ENCODE measurements at regions not wholly inside any gene's neighbourhood (a gene's known extent, or its start where the extent isn't known, plus 50 kb on each side); places are given as distances from the start of the nearest gene placed in this dataset.

DNA sequence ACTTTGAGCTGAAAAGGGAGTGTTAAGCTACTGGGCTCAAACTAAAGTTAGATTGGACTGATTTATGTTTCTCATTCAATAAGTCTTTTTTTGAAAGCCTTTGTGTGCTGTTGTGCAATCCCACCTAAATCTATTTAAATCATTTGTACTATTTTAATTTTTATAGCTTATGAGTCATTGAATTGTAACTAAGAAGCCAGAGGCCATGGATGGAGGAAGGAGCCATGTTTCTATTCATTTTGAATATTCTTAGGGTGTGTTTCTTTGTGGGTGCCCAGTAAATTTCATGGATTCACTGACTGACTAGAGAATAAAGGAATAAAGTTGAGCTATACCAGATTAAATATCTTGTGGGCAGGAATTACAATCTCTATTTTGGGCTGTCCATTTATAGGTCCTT lies 238.5 kb downstream of the KIF4B start:
- H2BK5ac ChIP-seq (ENCODE audit: low read depth, low read length, poor library complexity, severe bottlenecking): no peak overlapping the region
- no peak for TF ChIP-seq CEBPB (IDR thresholded peaks at IDR 0.05; ENCODE audit: low read depth, low read length)
- no peak for TF ChIP-seq MXI1 (IDR thresholded peaks at IDR 0.05; ENCODE audit: borderline replicate concordance, low read depth, low read length)
- TF ChIP-seq SMC3 (IDR thresholded peaks at IDR 0.05; ENCODE audit: low read depth, low read length): no peak
- TF ChIP-seq, protein P1, sequence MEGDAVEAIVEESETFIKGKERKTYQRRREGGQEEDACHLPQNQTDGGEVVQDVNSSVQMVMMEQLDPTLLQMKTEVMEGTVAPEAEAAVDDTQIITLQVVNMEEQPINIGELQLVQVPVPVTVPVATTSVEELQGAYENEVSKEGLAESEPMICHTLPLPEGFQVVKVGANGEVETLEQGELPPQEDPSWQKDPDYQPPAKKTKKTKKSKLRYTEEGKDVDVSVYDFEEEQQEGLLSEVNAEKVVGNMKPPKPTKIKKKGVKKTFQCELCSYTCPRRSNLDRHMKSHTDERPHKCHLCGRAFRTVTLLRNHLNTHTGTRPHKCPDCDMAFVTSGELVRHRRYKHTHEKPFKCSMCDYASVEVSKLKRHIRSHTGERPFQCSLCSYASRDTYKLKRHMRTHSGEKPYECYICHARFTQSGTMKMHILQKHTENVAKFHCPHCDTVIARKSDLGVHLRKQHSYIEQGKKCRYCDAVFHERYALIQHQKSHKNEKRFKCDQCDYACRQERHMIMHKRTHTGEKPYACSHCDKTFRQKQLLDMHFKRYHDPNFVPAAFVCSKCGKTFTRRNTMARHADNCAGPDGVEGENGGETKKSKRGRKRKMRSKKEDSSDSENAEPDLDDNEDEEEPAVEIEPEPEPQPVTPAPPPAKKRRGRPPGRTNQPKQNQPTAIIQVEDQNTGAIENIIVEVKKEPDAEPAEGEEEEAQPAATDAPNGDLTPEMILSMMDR (conservative IDR thresholded peaks at IDR 0.05; ENCODE audit: low read depth, low read length): no peak
- no peak for TF ChIP-seq MAFK (IDR thresholded peaks at IDR 0.05; ENCODE audit: low read depth, low read length)
- H3K9ac ChIP-seq (ENCODE audit: low read depth, low read length): no peak overlapping the region
- no peak overlapping the region for H2AFZ ChIP-seq (replicated peaks; ENCODE audit: low read length, poor library complexity)
- H4K91ac ChIP-seq (ENCODE audit: insufficient read depth, low read depth, low read length): no peak overlapping the region
- H2AK5ac ChIP-seq (ENCODE audit: low read depth, low read length): no peak overlapping the region
- H3K4me1 ChIP-seq (ENCODE audit: control insufficient read depth, insufficient read depth, low read length): no peaks in the 10 kb centered on the region
- no peak overlapping the region for H3K4ac ChIP-seq (ENCODE audit: low read depth, low read length)
- no peak overlapping the region for H2AK9ac ChIP-seq (replicated peaks; ENCODE audit: low read depth, low read length, poor library complexity)
- no peaks in the 10 kb centered on the region for H3K27me3 ChIP-seq (ENCODE audit: control insufficient read depth, insufficient read depth, low read length)
- no peak overlapping the region for H3K56ac ChIP-seq (ENCODE audit: extremely low read depth, insufficient read depth, low read length)
- POLR2A ChIA-PET (ENCODE audit: unreplicated experiment): no interaction called here
- intact Hi-C loops (cut with micrococcal nuclease) (no loop called here), dilution Hi-C loops (cut with HindIII; ENCODE audit: low sequenced_read_pairs, unreplicated experiment) (no loop called here), in situ Hi-C loops (cut with MboI; ENCODE audit: low sequenced_read_pairs) (no loop called here)
- CTCF ChIA-PET: no interaction called here
- H4K8ac ChIP-seq (ENCODE audit: low read depth in 2 of 2, low read length in 2 of 2): no peak overlapping the region
- no peak for DNase-seq
- no TSS peak for BruUV-seq (replicated peaks)
- no peak for ATAC-seq (ENCODE audit: low read depth)
- no peak overlapping the region for H3K14ac ChIP-seq (replicated peaks; ENCODE audit: low read depth, low read length)
- no peaks in the 10 kb centered on the region for H4K20me1 ChIP-seq (ENCODE audit: insufficient read depth, low read length)
- H3K4me3 ChIP-seq (ENCODE audit: insufficient read depth, low read depth, low read length): no peak overlapping the region
- no peaks in the 10 kb centered on the region for H3K36me3 ChIP-seq (ENCODE audit: control insufficient read depth, insufficient read depth, low read length)
- no peak overlapping the region for H3K27ac ChIP-seq (ENCODE audit: insufficient read depth, low read length)
- H3K23ac ChIP-seq (ENCODE audit: low read depth, low read length): no peak overlapping the region
- no peak overlapping the region for H3K18ac ChIP-seq (ENCODE audit: low read depth, low read length)
- no peaks in the 10 kb centered on the region for H3K79me1 ChIP-seq (ENCODE audit: low read depth in 1 of 2, low read length in 2 of 2)
- no peak overlapping the region for H4K5ac ChIP-seq (ENCODE audit: low read depth, low read length)
- H2BK20ac ChIP-seq (ENCODE audit: low read depth, low read length): no peak overlapping the region
- H2BK15ac ChIP-seq (ENCODE audit: low read depth, low read length): no peak overlapping the region
- H2BK120ac ChIP-seq (ENCODE audit: low read depth, low read length): no peak overlapping the region
- no peak overlapping the region for H3K4me2 ChIP-seq (ENCODE audit: low read depth, low read length)
- peaks cover 15% of the 10 kb centered on the region for H3K9me3 ChIP-seq (ENCODE audit: control insufficient read depth, insufficient read depth, low read length)
- H3K9me1 ChIP-seq (ENCODE audit: insufficient read depth, low read length): no peaks in the 10 kb centered on the region
